EL (cell line): ENCODE measurements at regions not wholly inside any gene's neighbourhood (a gene's known extent, or its start where the extent isn't known, plus 50 kb on each side); places are given as distances from the start of the nearest gene placed in this dataset.

Experiments
- DNase-seq: peaks from one replicate; pipeline ENCODE4 v3.0.0-alpha.2; 2016

GRCh38 chr9:91043056-91043810 lies 241.6 kb downstream of the SYK start:
- DNase-seq = no peak

DNA sequence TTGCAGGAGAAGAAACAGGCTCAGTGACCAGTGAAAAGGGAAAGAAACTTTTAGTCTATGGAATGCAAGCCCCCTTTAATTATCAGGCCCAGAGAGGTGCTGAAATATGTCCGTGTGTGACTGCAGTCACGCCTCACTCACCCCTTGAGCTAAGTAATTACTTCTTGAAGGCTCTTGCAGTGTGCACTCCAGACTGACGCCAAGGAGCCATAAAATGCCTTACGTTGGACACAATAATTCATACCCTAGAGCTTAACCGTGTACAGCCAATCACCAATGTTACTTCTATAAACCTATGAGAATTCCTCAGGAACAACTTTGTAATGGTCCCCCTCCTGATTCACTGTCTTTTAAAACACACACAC lies 242.2 kb downstream of the SYK start:
- no peak for DNase-seq

DNA sequence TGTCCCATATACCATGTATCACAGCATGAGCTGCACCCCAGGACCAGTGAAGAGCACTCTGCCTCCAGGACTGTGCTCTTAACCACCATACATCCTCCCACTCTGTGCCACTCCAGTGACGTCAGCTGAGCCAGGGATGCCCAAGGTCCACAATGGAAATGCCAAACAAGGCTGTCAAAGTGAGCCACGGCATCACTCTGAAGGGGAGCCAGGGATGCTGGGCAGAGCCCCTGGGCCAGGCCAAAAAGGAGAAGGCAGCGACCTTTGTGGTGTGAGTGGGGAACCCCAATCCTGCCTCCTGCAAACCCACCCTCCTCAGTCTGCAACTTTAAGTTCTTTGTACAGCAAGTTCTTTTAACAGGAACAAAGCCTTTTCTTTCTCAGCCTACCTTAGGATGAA lies 242.7 kb downstream of the SYK start:
- DNase-seq = no peak

GRCh38 chr9:91045041-91045440 lies 243.4 kb downstream of the SYK start:
- DNase-seq = no peak

GRCh38 chr9:91047529-91047928 lies 245.9 kb downstream of the SYK start:
- DNase-seq = peak; percentile 6

GRCh38 chr9:91047993-91048607 lies 246.5 kb downstream of the SYK start:
- DNase-seq = peak; percentile 86

GRCh38 chr9:91048749-91049148 lies 247.1 kb downstream of the SYK start:
- no peak for DNase-seq

DNA sequence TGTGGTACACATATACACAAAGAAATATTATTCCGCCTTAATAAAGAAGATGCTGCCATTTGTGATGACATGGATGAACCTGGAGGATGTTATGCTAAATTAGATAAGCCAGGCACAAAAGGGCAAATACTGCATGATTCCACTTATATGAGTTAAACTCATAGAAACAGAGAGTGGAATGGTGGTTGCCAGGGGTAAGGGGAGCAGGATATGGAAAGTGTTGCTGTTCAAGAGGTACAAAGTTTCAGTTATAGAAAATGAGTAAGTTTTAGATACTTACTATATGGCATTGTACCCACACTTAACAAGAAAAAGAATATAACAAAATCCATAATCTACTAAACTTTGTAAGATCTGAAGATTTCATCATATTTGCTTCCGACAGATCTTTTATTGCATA lies 252.2 kb downstream of the SYK start:
- no peak for DNase-seq

DNA sequence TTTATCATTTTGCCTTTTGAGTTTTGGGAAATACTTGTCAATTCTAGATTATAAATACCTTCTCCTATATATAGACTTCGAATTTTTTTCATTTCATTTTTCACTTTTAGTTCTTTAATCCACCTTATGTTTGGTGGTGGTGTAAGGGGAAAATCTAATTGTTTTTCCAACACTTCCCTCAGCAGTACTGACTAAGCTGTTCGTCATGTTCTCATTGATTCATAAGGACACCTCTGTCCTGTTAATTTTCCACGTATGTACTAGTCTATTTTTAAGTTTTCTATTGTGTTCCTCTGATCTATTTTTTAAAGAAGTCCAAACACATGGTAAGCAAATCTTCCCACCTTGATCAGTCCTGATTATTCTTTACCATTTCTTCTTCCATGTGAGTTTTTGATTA lies 254.2 kb downstream of the SYK start:
- DNase-seq = no peak

- DNase-seq = no peak
Measured at GRCh38 chr9:91056486-91056885, 254.9 kb downstream of the SYK start.

GRCh38 chr9:91056917-91057316 lies 255.3 kb downstream of the SYK start:
- peak; percentile 57 for DNase-seq

DNA sequence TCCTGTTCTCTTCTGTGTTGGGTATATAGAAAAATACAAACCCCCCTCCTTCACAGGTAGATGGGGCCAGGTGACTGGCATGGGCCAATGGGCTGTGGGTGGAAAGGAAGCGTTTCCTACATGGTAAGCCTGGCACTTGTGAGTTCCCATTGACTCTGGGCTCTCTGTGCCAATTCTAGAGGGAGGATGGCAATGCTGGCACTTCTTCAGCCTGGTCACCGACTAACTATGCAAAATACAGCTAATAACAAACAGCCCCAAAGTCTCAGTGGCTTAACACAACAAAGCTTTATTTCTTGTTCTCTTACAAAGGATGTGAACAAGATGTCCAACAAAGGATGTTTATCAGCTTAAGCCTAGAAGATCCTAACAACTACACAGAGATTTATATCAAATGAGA lies 258.1 kb downstream of the SYK start:
- DNase-seq = peak; percentile 21

GRCh38 chr9:91060520-91061343 lies 259.1 kb downstream of the SYK start:
- DNase-seq = peak; percentile 97

DNA sequence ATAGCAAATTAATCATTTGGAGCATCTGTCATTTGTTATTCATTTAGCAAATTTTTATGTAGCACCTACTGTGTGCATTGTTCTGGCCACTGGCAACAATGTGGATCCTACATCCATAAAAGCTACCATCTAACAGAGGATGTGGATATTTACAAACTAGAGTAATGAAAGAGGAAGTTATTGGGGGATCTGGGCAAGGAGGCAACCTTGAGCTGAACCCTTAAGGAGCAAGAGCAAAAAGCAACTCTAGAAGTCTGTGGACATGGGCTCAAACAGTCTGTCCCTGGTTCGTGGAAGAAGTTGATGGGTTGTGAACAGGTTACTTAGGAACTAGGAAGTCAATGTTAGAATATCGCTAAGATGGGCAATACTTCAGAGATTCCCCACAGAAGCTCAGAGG lies 259.9 kb downstream of the SYK start:
- no peak for DNase-seq

DNA sequence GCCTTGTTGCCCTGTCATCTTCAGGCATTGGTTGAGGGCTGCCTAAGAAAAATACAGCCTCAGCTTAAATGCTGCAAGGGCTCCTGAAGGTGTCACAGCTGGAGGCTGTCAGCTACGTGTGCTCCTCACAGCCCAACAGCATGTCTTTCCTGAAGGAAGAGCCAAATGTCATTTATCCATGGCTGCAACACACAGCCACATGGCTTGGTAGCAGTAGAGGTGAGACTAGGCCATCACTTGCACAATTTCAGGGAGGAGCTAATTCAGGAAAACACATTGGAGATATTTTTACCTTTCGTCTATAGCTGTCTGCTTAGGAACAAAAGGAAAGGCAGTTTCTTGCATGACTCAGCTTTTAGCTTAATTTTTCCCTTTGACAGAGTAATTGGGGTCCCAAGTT lies 260.7 kb downstream of the SYK start:
- no peak for DNase-seq

- DNase-seq = no peak
Measured at GRCh38 chr9:91063471-91063870, 261.9 kb downstream of the SYK start.

GRCh38 chr9:91065231-91066041 lies 263.8 kb downstream of the SYK start:
- no peak for DNase-seq

DNA sequence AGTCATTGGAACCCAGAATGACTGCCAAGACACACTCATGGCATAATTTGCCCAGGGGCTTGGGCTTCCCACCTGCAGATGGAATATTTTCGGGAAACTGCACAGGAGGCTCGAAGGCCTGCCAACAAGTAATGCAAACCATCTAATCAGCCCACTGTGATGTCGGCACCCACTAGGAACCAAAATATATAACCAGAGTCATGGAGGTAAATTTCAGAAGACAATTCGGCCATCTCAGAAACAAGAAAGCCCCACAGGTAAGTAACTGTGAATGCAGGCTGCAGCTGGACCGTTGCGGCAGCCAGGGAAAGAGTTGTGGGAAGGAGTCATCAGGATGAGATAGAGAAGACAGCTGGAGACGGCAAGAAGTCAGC lies 264.4 kb downstream of the SYK start:
- DNase-seq = no peak

DNA sequence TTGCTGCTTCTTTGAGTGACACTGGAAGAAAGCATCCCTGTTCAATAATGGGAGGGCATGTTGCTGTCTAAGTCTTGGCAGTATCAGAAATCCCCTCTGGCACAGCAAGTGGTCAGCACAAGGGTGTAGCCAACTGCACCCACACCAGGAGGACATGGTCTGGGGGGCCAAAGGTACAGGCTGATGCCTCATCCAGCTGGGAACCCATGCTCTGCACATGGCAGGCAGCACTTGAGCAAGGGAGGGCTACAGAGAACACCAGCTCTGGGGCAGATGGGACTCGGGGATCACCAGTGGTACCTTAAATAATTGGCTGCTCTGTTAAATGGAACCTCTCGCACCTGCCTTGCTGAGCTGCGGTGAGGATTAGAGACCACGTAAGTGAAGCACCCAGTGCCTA lies 265.2 kb downstream of the SYK start:
- no peak for DNase-seq

- no peak for DNase-seq
Measured at GRCh38 chr9:91067306-91067860, 265.8 kb downstream of the SYK start.

- DNase-seq = peak; percentile 96
Measured at GRCh38 chr9:91071184-91071990, 269.8 kb downstream of the SYK start.
